Activated gamma-delta T cell treated with Interleukin-2 at 50 U/mL for 16 hours (primary cell): ENCODE measurements at regions not wholly inside any gene's neighbourhood (a gene's known extent, or its start where the extent isn't known, plus 50 kb on each side); places are given as distances from the start of the nearest gene placed in this dataset.
"Not testable (repeated sequence)": the region's sequence is repeated elsewhere in the genome, so short reads cannot be mapped to it uniquely, and the experiment has no call there.

ENCODE experiments used
- DNase-seq: peaks from one replicate; pipeline ENCODE4 v3.0.0-alpha.2; 2020

- DNase-seq, result no peak
Measured at GRCh38 chr3:152724270-152724669, 110.7 kb upstream of the P2RY1 start.

GRCh38 chr3:152728231-152728980, 106.5 kb upstream of the P2RY1 start:
- no peak for DNase-seq

GRCh38 chr3:152729906-152730305, 105.0 kb upstream of the P2RY1 start:
- DNase-seq, result no peak

- DNase-seq, result no peak
Measured at GRCh38 chr3:152731511-152731910, 103.4 kb upstream of the P2RY1 start.

- no peak for DNase-seq
Measured at GRCh38 chr3:152733584-152734119, 101.3 kb upstream of the P2RY1 start.

GRCh38 chr3:152737021-152737908, 97.7 kb upstream of the P2RY1 start:
- DNase-seq, result no peak

GRCh38 chr3:152738656-152739055, 96.3 kb upstream of the P2RY1 start:
- no peak for DNase-seq

GRCh38 chr3:152742368-152743347, 92.3 kb upstream of the P2RY1 start:
- no peak for DNase-seq

GRCh38 chr3:152745646-152746045, 89.3 kb upstream of the P2RY1 start:
- no peak for DNase-seq

- no peak for DNase-seq
Measured at GRCh38 chr3:152754303-152754702, 80.6 kb upstream of the P2RY1 start.

- no peak for DNase-seq
Measured at GRCh38 chr3:152756807-152757206, 78.1 kb upstream of the P2RY1 start.

GRCh38 chr3:152760024-152760563, 74.8 kb upstream of the P2RY1 start:
- no peak for DNase-seq

- no peak for DNase-seq
Measured at GRCh38 chr3:152760591-152760990, 74.3 kb upstream of the P2RY1 start.

GRCh38 chr3:152768478-152768877, 66.5 kb upstream of the P2RY1 start:
- no peak for DNase-seq

GRCh38 chr3:152769523-152769922, 65.4 kb upstream of the P2RY1 start:
- DNase-seq, result no peak

GRCh38 chr3:152770296-152770695, 64.6 kb upstream of the P2RY1 start:
- no peak for DNase-seq

- no peak for DNase-seq
Measured at GRCh38 chr3:152771120-152771519, 63.8 kb upstream of the P2RY1 start.

GRCh38 chr3:152772674-152773225, 62.2 kb upstream of the P2RY1 start:
- DNase-seq, result no peak

- no peak for DNase-seq
Measured at GRCh38 chr3:152773633-152774032, 61.3 kb upstream of the P2RY1 start.

GRCh38 chr3:152774230-152774629, 60.7 kb upstream of the P2RY1 start:
- DNase-seq, result not testable (repeated sequence)

GRCh38 chr3:152778022-152778421, 56.9 kb upstream of the P2RY1 start:
- no peak for DNase-seq

GRCh38 chr3:152779653-152780052, 55.3 kb upstream of the P2RY1 start:
- no peak for DNase-seq
